ENCODE measurements at regions not wholly inside any gene's neighbourhood (a gene's known extent, or its start where the extent isn't known, plus 50 kb on each side); places are given as distances from the start of the nearest gene placed in this dataset.

DNA sequence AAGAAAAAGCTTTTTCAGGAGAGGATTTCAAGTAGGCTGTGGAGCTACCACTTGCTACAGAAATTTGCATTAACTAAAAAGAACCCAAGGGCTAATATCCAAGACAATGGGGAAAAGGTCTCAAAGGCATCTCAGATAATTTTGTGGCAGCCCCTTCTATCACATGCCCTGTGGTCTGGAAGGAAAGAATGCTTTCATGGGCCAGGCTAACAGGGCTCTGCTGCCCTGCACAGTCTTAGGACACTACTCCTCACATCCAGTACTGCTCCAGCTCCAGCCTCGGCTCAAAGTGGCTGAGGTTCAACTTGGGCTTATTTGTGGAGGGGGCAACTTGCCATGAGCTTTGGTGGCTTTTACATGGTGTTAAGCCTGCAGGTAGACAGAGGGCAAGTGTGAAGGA lies 1150.3 kb downstream of the CNTNAP5 start:
- TF ChIP-seq, protein P1, sequence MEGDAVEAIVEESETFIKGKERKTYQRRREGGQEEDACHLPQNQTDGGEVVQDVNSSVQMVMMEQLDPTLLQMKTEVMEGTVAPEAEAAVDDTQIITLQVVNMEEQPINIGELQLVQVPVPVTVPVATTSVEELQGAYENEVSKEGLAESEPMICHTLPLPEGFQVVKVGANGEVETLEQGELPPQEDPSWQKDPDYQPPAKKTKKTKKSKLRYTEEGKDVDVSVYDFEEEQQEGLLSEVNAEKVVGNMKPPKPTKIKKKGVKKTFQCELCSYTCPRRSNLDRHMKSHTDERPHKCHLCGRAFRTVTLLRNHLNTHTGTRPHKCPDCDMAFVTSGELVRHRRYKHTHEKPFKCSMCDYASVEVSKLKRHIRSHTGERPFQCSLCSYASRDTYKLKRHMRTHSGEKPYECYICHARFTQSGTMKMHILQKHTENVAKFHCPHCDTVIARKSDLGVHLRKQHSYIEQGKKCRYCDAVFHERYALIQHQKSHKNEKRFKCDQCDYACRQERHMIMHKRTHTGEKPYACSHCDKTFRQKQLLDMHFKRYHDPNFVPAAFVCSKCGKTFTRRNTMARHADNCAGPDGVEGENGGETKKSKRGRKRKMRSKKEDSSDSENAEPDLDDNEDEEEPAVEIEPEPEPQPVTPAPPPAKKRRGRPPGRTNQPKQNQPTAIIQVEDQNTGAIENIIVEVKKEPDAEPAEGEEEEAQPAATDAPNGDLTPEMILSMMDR (conservative IDR thresholded peaks at IDR 0.05; ENCODE audit: low read length) = no peak
- no peak for TF ChIP-seq EZH2phosphoT487 (IDR thresholded peaks at IDR 0.05; ENCODE audit: borderline replicate concordance)

Data from Loucy (cell line).